GM12891 (cell line): ENCODE measurements at regions not wholly inside any gene's neighbourhood (a gene's known extent, or its start where the extent isn't known, plus 50 kb on each side); places are given as distances from the start of the nearest gene placed in this dataset.

ENCODE experiments used
- PAX5 ChIP-seq: IDR thresholded peaks from 2 replicates; pipeline ENCODE4 v1.6.1; 2011; ENCODE audit warnings: low read length, moderate library complexity, mild to moderate bottlenecking; ENCODE audit not compliant: insufficient read depth, severe bottlenecking
- POLR2A ChIP-seq: IDR thresholded peaks from 2 replicates; pipeline ENCODE4 v1.6.1; 2011; ENCODE audit warnings: low read depth, low read length, control low read depth
- POLR2AphosphoS5 ChIP-seq: IDR thresholded peaks from 2 replicates; pipeline ENCODE4 v1.6.1; 2011; ENCODE audit warnings: low read depth, low read length, control low read depth
- POU2F2 ChIP-seq: IDR thresholded peaks from 2 replicates; pipeline ENCODE4 v1.6.1; 2011; ENCODE audit warnings: low read depth, mild to moderate bottlenecking, control low read depth, low read length, moderate library complexity
- SPI1 ChIP-seq: IDR thresholded peaks from 2 replicates; pipeline ENCODE4 v1.6.1; 2011; ENCODE audit warnings: low read depth, low read length, control low read depth
- TAF1 ChIP-seq: IDR thresholded peaks from 2 replicates; pipeline ENCODE4 v1.6.1; 2011; ENCODE audit warnings: low read depth, low read length, control low read depth

DNA sequence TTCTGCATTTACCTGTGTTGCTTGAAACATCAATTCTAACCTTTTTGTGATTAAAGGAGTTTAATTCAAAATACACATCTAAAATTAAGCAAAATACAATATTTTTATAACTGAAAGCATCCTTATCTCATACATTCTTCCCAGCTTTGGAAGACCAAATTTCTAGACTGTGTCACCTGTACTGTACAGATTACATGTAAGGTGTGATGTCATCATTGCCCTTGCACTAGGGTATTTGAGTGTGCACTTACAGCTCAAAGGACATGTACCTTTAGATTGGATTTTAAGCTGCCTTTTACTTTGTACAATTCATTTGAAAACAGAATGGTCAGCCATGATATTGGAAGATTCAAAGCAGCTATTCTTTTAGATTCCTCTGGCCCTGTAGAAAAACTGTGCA lies 932.8 kb upstream of the POU3F3 start:
- no peak for TF ChIP-seq POLR2A
- no peak for TF ChIP-seq TAF1
- no peak for TF ChIP-seq POLR2AphosphoS5
- no peak for TF ChIP-seq PAX5
- no peak for TF ChIP-seq POU2F2
- no peak for TF ChIP-seq SPI1
